SK-N-SH treated with all-trans-retinoic acid at 6 μM for 48 hours (cell line): ENCODE measurements at regions not wholly inside any gene's neighbourhood (a gene's known extent, or its start where the extent isn't known, plus 50 kb on each side); places are given as distances from the start of the nearest gene placed in this dataset.

ENCODE experiments used
- ATAC-seq: fragments of 200-7000 bp; cut with Tn5 transposase; 3 replicates; pipeline ENCODE4 v1.9.1; 2020; ENCODE audit warnings: mild to moderate bottlenecking, moderate library complexity
- ARNTL ChIP-seq: fragments of 450-650 bp; formaldehyde crosslinking; IDR thresholded peaks from 2 replicates; pipeline ENCODE4 v1.5.0; 2020; ENCODE audit warnings: low read depth, mild to moderate bottlenecking, moderate library complexity, borderline replicate concordance
- CSDC2 ChIP-seq: fragments of 250-450 bp; sonication (Bioruptor Pico); IDR thresholded peaks from 2 replicates; pipeline ENCODE4 v1.5.0; 2020; ENCODE audit warnings: mild to moderate bottlenecking, moderate library complexity
- ISL1 ChIP-seq: fragments of 250-450 bp; sonication (Bioruptor Pico); IDR thresholded peaks from 2 replicates; pipeline ENCODE4 v2.1.2; 2022; ENCODE audit warnings: mild to moderate bottlenecking, moderate library complexity
- OSR1 ChIP-seq: fragments of 250-450 bp; sonication (Bioruptor Pico); IDR thresholded peaks from 2 replicates; pipeline ENCODE4 v1.8.0; 2022; ENCODE audit warnings: moderate library complexity, mild to moderate bottlenecking, inconsistent platforms
- PPARA ChIP-seq: fragments of 250-450 bp; sonication (Bioruptor Pico); IDR thresholded peaks from 2 replicates; pipeline ENCODE4 v1.5.0; 2020; ENCODE audit warnings: mild to moderate bottlenecking, borderline replicate concordance
- RARB ChIP-seq: fragments of 250-450 bp; sonication (Bioruptor Pico); IDR thresholded peaks from 2 replicates; pipeline ENCODE4 v1.8.0; 2021; ENCODE audit warnings: mild to moderate bottlenecking, moderate library complexity
- SNAI2 ChIP-seq: fragments of 250-450 bp; sonication (Bioruptor Pico); IDR thresholded peaks from 2 replicates; pipeline ENCODE4 v1.5.0; 2020; ENCODE audit warnings: mild to moderate bottlenecking, moderate library complexity
- TOX ChIP-seq: fragments of 250-450 bp; sonication (Bioruptor Pico); IDR thresholded peaks from 2 replicates; pipeline ENCODE4 v1.8.0; 2021; ENCODE audit warnings: mild to moderate bottlenecking, moderate library complexity, borderline replicate concordance
- ZC3H10 ChIP-seq: fragments of 250-450 bp; sonication (Bioruptor Pico); IDR thresholded peaks from 2 replicates; pipeline ENCODE4 v1.5.1; 2021; ENCODE audit warnings: mild to moderate bottlenecking, moderate library complexity
- ZFP3 ChIP-seq: fragments of 250-450 bp; sonication (Bioruptor Pico); IDR thresholded peaks from 2 replicates; pipeline ENCODE4 v1.5.0; 2020; ENCODE audit warnings: mild to moderate bottlenecking, moderate library complexity
- ZFP30 ChIP-seq: fragments of 450-650 bp; formaldehyde crosslinking; IDR thresholded peaks from 2 replicates; pipeline ENCODE4 v1.5.0; 2022; ENCODE audit warnings: mild to moderate bottlenecking, moderate library complexity
- ZNF565 ChIP-seq: fragments of 450-650 bp; formaldehyde crosslinking; conservative IDR thresholded peaks from 2 replicates; pipeline ENCODE4 v1.5.0; 2020; ENCODE audit warnings: low read depth, mild to moderate bottlenecking, moderate library complexity
- ZNF70 ChIP-seq: fragments of 450-650 bp; formaldehyde crosslinking; IDR thresholded peaks from 2 replicates; pipeline ENCODE4 v1.5.0; 2020; ENCODE audit warnings: mild to moderate bottlenecking, moderate library complexity
- ZNF8 ChIP-seq: fragments of 450-650 bp; formaldehyde crosslinking; IDR thresholded peaks from 2 replicates; pipeline ENCODE4 v1.5.0; 2020; ENCODE audit warnings: mild to moderate bottlenecking, moderate library complexity
- TF ChIP-seq, protein P1 (sequence below): fragments of 250-450 bp; sonication (Bioruptor Pico); IDR thresholded peaks from 2 replicates; pipeline ENCODE4 v1.8.0; 2020; ENCODE audit warnings: mild to moderate bottlenecking, moderate library complexity, borderline replicate concordance
- TF ChIP-seq, protein P2 (sequence below): fragments of 250-450 bp; sonication (Bioruptor Pico); IDR thresholded peaks from 2 replicates; pipeline ENCODE4 v1.5.1; 2020; ENCODE audit warnings: low read depth, mild to moderate bottlenecking, moderate library complexity
- TF ChIP-seq, protein P3 (sequence below): fragments of 250-450 bp; sonication (Bioruptor Pico); IDR thresholded peaks from 2 replicates; pipeline ENCODE4 v1.5.0; 2020; ENCODE audit warnings: mild to moderate bottlenecking, moderate library complexity
- TF ChIP-seq, protein P4 (sequence below): fragments of 250-450 bp; sonication (Bioruptor Pico); IDR thresholded peaks from 2 replicates; pipeline ENCODE4 v1.5.1; 2021; ENCODE audit warnings: mild to moderate bottlenecking, moderate library complexity

DNA sequence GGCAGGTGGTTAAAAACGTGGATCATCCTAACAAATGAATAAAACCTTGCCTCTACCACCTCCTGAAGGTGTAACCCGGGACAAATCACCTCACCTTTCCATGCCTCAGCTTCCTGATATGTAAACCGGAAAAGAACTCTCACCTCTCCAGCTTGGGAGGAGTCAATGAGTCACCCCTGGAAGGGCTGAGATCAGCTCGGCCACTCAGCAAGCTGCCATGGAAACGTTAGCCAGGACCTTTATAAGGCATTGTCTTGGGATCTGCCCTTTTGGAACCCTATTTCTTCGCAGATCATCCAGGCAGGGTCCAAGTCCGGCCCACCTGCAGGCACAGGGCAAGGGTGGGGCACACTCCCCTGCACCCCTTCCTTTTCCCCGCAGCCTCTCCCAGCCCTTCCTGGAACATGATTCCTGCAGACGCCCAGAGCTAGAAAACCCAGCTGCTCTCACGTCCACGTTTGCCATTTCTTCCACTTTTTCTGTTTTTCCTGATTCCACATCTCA is 81.6 kb upstream of the PFKP start:
- no peak for TF ChIP-seq ZFP30 (CRISPR knock-in tag)
- no peak for TF ChIP-seq OSR1 (CRISPR knock-in tag)
- TF ChIP-seq, protein P1, sequence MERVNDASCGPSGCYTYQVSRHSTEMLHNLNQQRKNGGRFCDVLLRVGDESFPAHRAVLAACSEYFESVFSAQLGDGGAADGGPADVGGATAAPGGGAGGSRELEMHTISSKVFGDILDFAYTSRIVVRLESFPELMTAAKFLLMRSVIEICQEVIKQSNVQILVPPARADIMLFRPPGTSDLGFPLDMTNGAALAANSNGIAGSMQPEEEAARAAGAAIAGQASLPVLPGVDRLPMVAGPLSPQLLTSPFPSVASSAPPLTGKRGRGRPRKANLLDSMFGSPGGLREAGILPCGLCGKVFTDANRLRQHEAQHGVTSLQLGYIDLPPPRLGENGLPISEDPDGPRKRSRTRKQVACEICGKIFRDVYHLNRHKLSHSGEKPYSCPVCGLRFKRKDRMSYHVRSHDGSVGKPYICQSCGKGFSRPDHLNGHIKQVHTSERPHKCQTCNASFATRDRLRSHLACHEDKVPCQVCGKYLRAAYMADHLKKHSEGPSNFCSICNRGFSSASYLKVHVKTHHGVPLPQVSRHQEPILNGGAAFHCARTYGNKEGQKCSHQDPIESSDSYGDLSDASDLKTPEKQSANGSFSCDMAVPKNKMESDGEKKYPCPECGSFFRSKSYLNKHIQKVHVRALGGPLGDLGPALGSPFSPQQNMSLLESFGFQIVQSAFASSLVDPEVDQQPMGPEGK (CRISPR knock-in tag): no peak
- TF ChIP-seq SNAI2 (CRISPR knock-in tag): no peak
- TF ChIP-seq ZNF8 (CRISPR knock-in tag): no peak
- no peak for TF ChIP-seq TOX (CRISPR knock-in tag)
- no peak for TF ChIP-seq ARNTL (CRISPR knock-in tag)
- TF ChIP-seq ZC3H10 (CRISPR knock-in tag): no peak
- no peak for TF ChIP-seq ZNF70 (CRISPR knock-in tag)
- TF ChIP-seq ZFP3 (CRISPR knock-in tag): no peak
- no peak for TF ChIP-seq ZNF565 (CRISPR knock-in tag)
- peak; percentile 67 for ATAC-seq

DNA sequence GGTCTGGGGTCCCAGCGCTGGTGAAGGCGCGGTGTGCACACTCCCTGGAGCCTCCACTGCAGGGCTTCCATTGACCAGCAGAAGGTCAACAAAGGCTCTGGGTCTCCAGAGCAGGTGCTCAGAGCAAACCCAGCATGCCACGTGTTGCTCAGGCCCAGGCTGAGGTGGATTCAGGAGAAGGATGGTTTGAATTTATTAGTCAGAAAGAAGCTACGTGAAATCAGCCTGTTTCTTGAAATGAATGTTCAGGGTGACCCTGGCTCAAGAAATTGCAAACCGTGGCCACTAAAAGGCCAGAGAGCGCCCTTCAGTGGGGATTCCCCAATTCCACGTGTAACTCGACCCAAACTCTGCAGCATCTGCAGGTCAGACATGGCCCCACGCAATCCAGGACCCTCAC is 82.7 kb upstream of the PFKP start:
- no peak for ATAC-seq
- TF ChIP-seq ISL1 (CRISPR knock-in tag) (no peak), CSDC2 (CRISPR knock-in tag) (no peak), TOX (CRISPR knock-in tag) (no peak), ZNF565 (CRISPR knock-in tag) (no peak)
- TF ChIP-seq, protein P1 (CRISPR knock-in tag): no peak
- TF ChIP-seq, protein P2, sequence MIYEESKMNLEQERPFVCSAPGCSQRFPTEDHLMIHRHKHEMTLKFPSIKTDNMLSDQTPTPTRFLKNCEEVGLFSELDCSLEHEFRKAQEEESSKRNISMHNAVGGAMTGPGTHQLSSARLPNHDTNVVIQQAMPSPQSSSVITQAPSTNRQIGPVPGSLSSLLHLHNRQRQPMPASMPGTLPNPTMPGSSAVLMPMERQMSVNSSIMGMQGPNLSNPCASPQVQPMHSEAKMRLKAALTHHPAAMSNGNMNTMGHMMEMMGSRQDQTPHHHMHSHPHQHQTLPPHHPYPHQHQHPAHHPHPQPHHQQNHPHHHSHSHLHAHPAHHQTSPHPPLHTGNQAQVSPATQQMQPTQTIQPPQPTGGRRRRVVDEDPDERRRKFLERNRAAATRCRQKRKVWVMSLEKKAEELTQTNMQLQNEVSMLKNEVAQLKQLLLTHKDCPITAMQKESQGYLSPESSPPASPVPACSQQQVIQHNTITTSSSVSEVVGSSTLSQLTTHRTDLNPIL (CRISPR knock-in tag): no peak

DNA sequence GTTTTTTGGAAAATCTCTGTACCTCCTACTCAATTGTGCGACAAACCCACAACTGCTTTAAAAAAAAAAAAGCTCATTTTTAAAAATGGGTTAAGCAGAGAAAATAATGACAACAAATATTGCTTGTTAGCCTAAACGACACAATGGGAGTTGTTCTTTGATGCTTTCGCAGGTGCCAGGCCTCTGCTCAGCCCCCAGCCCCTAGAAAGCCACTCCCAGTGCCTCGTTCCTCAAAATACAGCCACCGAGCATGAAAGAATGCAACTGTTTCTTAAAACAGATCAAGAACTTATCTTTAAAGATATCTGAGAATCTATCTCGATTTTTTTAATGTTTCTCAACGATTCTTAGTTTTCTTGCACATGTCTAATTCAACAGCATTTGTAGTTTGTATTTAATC is 85.2 kb upstream of the PFKP start:
- ATAC-seq: no peak
- TF ChIP-seq ISL1 (CRISPR knock-in tag) (no peak), ARNTL (CRISPR knock-in tag) (no peak), ZFP30 (CRISPR knock-in tag) (no peak), RARB (no peak), PPARA (CRISPR knock-in tag) (no peak), CSDC2 (CRISPR knock-in tag) (no peak), ZNF70 (CRISPR knock-in tag) (no peak), ZC3H10 (CRISPR knock-in tag) (no peak), ZNF8 (CRISPR knock-in tag) (no peak), ZFP3 (CRISPR knock-in tag) (no peak), SNAI2 (CRISPR knock-in tag) (no peak)
- TF ChIP-seq, protein P1 (CRISPR knock-in tag): no peak
- TF ChIP-seq, protein P3, sequence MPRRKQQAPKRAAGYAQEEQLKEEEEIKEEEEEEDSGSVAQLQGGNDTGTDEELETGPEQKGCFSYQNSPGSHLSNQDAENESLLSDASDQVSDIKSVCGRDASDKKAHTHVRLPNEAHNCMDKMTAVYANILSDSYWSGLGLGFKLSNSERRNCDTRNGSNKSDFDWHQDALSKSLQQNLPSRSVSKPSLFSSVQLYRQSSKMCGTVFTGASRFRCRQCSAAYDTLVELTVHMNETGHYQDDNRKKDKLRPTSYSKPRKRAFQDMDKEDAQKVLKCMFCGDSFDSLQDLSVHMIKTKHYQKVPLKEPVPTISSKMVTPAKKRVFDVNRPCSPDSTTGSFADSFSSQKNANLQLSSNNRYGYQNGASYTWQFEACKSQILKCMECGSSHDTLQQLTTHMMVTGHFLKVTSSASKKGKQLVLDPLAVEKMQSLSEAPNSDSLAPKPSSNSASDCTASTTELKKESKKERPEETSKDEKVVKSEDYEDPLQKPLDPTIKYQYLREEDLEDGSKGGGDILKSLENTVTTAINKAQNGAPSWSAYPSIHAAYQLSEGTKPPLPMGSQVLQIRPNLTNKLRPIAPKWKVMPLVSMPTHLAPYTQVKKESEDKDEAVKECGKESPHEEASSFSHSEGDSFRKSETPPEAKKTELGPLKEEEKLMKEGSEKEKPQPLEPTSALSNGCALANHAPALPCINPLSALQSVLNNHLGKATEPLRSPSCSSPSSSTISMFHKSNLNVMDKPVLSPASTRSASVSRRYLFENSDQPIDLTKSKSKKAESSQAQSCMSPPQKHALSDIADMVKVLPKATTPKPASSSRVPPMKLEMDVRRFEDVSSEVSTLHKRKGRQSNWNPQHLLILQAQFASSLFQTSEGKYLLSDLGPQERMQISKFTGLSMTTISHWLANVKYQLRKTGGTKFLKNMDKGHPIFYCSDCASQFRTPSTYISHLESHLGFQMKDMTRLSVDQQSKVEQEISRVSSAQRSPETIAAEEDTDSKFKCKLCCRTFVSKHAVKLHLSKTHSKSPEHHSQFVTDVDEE: no peak
- TF ChIP-seq, protein P4, sequence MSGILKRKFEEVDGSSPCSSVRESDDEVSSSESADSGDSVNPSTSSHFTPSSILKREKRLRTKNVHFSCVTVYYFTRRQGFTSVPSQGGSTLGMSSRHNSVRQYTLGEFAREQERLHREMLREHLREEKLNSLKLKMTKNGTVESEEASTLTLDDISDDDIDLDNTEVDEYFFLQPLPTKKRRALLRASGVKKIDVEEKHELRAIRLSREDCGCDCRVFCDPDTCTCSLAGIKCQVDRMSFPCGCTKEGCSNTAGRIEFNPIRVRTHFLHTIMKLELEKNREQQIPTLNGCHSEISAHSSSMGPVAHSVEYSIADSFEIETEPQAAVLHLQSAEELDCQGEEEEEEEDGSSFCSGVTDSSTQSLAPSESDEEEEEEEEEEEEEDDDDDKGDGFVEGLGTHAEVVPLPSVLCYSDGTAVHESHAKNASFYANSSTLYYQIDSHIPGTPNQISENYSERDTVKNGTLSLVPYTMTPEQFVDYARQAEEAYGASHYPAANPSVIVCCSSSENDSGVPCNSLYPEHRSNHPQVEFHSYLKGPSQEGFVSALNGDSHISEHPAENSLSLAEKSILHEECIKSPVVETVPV (CRISPR knock-in tag): no peak
